T-helper 2 cell (primary cell): ENCODE measurements at regions not wholly inside any gene's neighbourhood (a gene's known extent, or its start where the extent isn't known, plus 50 kb on each side); places are given as distances from the start of the nearest gene placed in this dataset.
"Not testable (repeated sequence)": the region's sequence is repeated elsewhere in the genome, so short reads cannot be mapped to it uniquely, and the experiment has no call there.

ENCODE experiments used
- DNase-seq, 5 experiments: peaks; one replicate each; pipeline versions ENCODE4 v3.0.0 to v3.0.0-alpha.2; 2012 to 2022

DNA sequence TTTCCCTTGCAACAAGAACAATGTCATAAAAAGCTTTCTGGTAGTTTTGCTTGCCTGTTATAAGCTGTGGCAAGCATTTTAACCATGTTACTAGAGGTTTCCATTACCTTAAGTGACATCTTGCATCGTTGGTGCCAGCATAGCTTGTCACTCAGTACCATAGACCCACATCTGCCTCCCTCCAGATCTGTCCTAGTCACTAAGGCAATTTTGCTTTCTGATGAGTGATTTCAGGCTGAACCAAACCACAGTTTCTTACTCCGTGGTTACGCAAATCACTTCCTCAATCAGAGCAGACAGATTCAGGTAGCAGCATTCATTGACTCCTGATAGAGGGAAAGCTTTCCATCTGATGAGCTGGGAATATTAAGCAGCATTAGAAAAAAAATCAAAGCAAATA is 1057.5 kb upstream of the FAM98A start:
- DNase-seq, result no peak

- peak in 1 of 5 experiments; percentile 2 for DNase-seq
Observed at GRCh38 chr2:34652636-34653035, 1053.5 kb upstream of the FAM98A start.

- no peak for DNase-seq
Observed at GRCh38 chr2:34646901-34647300, 1047.8 kb upstream of the FAM98A start.

GRCh38 chr2:34632327-34632726 is 1033.2 kb upstream of the FAM98A start:
- DNase-seq, result no peak

DNA sequence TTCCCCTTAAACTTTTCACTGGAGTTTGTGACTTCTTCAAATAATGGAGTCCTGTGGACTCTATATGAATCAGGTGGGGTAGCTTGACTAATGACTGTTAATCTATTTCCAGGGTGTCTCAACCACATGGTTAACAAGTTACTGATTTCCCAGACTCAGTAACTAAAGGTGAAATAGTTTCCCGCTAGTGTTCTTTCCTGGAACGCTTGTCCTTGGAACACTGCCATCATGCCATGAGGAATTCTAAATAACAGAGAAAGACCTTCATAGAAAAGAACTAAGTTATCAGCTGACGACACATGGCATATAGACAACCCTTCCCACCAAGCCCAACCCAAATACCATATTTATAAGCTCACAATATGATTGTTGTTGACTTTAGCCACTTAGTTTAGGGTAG is 1027.9 kb upstream of the FAM98A start:
- no peak for DNase-seq

- no peak for DNase-seq
Observed at GRCh38 chr2:34604164-34604563, 1005.1 kb upstream of the FAM98A start.

DNA sequence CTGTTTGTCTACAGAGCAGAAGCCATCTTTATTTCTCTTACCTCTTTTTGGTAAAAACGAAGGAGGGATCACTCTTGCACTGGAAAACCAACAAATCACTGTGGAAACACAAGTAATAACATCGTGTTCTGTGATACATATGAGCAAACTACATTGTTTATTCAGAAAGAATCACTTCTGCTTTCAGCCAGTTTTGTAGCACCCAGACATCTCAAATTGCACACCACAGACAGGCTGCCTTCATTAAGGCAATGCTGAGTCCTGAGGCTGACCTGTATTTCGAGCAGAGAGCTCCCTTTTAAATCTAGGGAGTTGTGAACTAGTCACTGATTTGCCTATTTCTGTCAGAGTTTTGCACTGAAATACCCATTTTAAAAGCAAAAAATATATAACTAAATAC is 1003.2 kb upstream of the FAM98A start:
- DNase-seq, result no peak

DNA sequence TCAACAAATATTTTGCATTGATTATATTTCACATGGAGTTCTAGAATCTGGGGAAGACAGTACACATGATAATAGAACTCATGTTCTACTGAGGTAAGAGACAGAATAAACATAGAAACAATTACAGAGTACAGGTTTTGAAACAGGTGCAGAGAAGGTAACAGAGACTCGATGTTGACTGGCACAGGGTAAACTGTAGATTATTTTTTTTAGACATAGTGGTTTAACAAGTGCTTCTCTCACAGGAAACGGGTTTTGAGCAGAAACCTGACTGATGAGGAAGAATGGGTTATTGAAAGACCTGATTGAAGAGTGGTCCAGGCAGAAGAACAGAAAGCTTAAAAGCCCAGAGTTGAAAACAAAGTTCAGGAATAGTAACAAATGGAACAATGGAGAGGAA is 1002.5 kb upstream of the FAM98A start:
- DNase-seq, result no peak

GRCh38 chr2:34578641-34579040 is 979.5 kb upstream of the FAM98A start:
- no peak for DNase-seq

DNA sequence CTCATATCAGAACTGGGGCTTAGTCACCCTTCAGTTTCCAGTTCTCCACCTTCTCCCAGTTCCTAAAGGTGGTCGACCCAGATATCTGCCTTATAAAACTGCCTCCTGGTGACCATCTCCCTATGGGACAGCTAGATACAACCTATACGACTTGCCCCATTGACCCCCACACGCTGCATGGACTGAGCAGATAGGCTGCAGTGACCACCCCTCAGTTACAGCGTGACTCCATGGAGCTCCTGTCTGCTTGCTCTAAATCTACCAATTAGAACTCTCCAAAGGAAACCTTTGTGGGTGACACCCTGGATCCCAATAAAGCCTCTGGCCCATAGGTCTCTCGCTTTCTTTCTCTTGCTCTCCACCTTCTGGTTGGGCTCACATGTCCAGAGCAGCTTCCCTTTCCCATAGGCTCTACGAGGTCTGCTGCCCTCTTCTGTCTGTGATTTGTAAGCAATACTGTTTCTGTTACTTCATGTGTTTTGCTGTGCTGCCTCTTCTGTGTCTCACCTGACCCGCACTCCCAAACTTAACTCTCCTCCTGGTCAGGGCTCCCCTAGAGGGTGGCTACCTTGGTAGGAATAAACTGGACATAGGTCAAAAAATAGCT is 971.3 kb upstream of the FAM98A start:
- DNase-seq, result no peak

DNA sequence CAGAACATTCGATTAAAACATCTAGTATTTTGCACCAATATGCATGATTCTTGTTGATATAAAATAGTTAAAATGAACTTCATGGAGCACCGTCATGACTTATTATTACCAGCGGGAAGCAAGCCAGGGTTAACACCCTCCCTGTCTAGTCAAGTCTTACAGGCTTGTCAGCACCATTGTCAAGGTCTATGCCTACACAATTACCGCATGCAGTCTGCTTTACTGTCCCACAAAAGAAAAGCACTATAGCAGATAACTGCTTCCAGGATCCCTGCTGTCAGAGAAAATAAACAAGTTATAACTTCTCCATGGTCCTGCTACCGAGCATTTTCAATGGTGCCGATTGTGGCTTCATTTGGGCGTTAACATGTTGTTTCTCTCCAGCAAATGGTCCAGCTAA is 968.0 kb upstream of the FAM98A start:
- DNase-seq, result no peak

- DNase-seq, result no peak
Observed at GRCh38 chr2:34552337-34552736, 953.2 kb upstream of the FAM98A start.

- DNase-seq, result no peak
Observed at GRCh38 chr2:34549710-34550345, 950.7 kb upstream of the FAM98A start.

GRCh38 chr2:34547900-34548299 is 948.8 kb upstream of the FAM98A start:
- no peak for DNase-seq

DNA sequence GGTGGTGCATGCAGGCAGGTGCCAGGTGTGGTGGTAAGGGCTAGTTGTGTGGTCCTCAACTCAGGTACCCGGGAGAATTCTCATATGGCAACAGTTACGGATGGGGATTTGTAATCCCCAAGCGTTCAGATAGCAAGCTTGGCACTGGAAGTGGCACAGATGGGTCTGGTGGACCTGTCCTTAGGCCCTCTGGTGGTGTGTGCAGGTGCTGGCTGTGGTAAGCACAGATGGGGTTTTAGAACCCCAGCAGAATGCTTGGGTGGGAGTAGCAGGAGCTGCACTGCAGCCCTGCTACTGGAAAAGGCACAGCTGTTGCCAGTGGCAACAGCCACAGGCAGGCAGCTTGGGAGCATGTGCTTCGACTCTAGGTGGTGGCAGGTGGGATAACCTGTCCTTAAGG is 948.2 kb upstream of the FAM98A start:
- DNase-seq, result no peak

GRCh38 chr2:34545486-34546136 is 946.5 kb upstream of the FAM98A start:
- no peak for DNase-seq

DNA sequence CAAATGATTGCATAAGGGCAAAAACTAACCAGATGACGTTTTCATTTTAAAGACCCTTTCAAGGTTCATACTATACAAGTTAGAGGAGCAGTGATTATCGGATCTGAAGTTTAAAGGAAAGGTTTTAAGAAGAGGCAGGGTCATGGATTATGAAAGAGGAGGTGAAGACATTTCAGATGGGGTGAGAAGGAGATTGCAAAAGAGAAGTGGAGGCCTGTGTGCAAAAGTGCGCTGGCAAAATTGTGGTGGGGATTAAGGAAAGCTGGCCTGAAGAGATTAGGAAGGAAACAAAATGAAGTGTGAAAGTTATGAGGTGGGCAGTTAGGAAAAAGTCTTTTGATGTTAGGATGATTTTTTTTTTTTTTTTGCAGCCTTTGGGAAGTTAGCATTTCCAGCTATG is 935.7 kb upstream of the FAM98A start:
- no peak for DNase-seq

GRCh38 chr2:34534341-34534740 is 935.2 kb upstream of the FAM98A start:
- DNase-seq, result no peak

- no peak for DNase-seq
Observed at GRCh38 chr2:34533585-34534183, 934.6 kb upstream of the FAM98A start.

DNA sequence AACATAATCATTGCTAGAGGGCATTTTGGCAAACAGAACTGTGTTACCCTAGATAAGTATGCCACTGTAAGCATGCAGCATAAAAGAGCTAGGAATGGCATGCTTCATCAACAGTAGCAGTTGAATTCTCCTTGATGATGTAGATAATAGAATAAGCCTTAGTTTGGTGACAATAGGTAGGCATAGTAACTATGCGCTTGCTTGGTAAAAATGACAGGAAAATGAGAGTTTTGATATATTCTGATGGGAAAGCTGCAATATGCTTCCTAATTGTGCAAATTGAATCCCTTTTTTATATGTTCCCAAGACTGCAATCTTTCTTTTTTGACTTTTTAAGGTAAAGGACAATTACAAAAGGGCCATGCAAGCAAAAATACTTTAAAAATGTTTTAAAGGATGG is 930.9 kb upstream of the FAM98A start:
- no peak for DNase-seq

DNA sequence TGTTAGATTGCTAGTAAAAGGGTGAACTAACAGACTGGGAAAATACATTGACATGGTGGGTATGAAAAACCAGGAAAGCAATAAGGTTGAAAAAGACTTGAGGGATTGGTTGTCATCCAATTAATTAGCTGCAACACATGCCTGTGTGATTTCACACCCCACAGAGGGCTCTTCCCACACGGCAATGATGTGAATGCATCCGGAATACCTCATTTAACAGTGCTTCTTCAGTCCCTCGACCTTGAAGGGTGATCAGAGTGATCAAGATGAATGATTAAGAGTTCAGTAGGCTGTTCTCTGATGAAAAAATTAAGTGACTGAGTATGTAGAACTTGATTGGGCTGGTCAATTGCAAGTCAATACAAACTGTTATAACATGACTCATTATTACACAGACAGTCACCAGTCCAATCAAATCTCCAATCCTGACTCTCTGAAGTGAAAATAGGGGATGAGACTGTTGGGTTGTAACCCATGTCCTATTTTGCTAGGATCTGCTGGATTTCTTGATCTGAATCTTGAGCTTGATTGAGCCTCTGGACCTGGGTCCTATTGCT is 924.9 kb upstream of the FAM98A start:
- no peak for DNase-seq

GRCh38 chr2:34519659-34520058 is 920.6 kb upstream of the FAM98A start:
- no peak for DNase-seq

DNA sequence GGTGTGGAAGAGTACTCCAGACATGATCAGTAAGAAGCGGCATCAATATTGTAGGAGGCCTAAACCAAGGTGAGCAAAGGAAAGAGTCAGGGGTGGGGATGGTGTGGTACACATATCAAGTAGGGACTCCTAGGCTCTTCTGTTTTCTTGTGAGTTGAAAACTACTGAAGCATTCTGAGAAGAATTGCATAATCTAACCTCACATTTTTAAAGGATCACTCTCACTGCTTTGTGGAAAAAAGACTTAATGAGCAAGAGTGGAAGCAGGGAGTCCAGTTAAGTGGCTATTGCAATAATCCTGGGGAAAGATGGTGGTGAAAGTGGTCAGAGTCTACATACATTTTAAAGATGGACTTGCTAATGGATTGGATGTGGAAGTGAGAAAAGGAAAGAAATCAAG is 899.5 kb upstream of the FAM98A start:
- DNase-seq, result no peak

- DNase-seq, result not testable (repeated sequence)
Observed at GRCh38 chr2:34494192-34494591, 895.1 kb upstream of the FAM98A start.
